H1 (cell line): ENCODE measurements at regions not wholly inside any gene's neighbourhood (a gene's known extent, or its start where the extent isn't known, plus 50 kb on each side); places are given as distances from the start of the nearest gene placed in this dataset.

Source experiments
- CTCF ChIA-PET: fragments of 300-600 bp; sonication (Branson Sonifier 250); formaldehyde crosslinking; loops from one replicate; lab custom pipeline; 2021; ENCODE audit not compliant: partially characterized antibody; lab: Charles Lee
- POLR2A ChIA-PET: fragments of 300-600 bp; sonication (Branson Sonifier 250); formaldehyde crosslinking; loops from one replicate; lab custom pipeline; 2021; ENCODE audit warnings: inconsistent platforms; ENCODE audit not compliant: partially characterized antibody; lab: Charles Lee
- DNase-seq, 2 experiments: peaks; one replicate each; pipeline versions ENCODE4 v3.0.0 to v3.0.0-alpha.2; 2010 to 2022; ENCODE audit warnings: low spot score in 2 of 2, low read depth in 1 of 2, mixed read lengths in 1 of 2
- FAIRE-seq: peaks from 2 replicates; lab custom pipeline; 2011; peaks lifted over from hg19 to GRCh38; lab: Jason Lieb, UNC
- H2AFZ ChIP-seq: 2 replicates; pipeline ENCODE4 v1.8.1; 2012; ENCODE audit warnings: low read length, inconsistent platforms
- H2AK5ac ChIP-seq: 2 replicates; pipeline ENCODE4 v1.6.1; 2013; ENCODE audit warnings: low read depth, low read length
- H2BK120ac ChIP-seq: replicated peaks from 2 replicates; pipeline ENCODE3; 2013; ENCODE audit warnings: low read depth, low read length, inconsistent platforms
- H2BK12ac ChIP-seq: 2 replicates; pipeline ENCODE4 v1.6.1; 2013; ENCODE audit warnings: low read depth, low read length
- H2BK15ac ChIP-seq: 2 replicates; pipeline ENCODE4 v1.6.1; 2013; ENCODE audit warnings: low read length
- H2BK20ac ChIP-seq: 2 replicates; pipeline ENCODE4 v1.6.1; 2013; ENCODE audit warnings: low read length
- H2BK5ac ChIP-seq: 2 replicates; pipeline ENCODE4 v1.6.1; 2013; ENCODE audit warnings: low read depth, low read length
- H3K14ac ChIP-seq: 2 replicates; pipeline ENCODE4 v1.6.1; 2013; ENCODE audit warnings: inconsistent platforms; ENCODE audit not compliant: insufficient read length
- H3K18ac ChIP-seq: 2 replicates; pipeline ENCODE4 v1.6.1; 2013; ENCODE audit warnings: low read length; ENCODE audit errors: extremely low read depth
- H3K23ac ChIP-seq: 2 replicates; pipeline ENCODE4 v1.6.1; 2013; ENCODE audit warnings: inconsistent platforms; ENCODE audit not compliant: insufficient read length
- H3K23me2 ChIP-seq: 2 replicates; pipeline ENCODE4 v1.6.1; 2013; ENCODE audit warnings: low read depth, low read length
- H3K27ac ChIP-seq: 2 replicates; pipeline ENCODE4 v1.6.1; 2011; ENCODE audit warnings: low read depth, low read length, inconsistent platforms
- H3K27me3 ChIP-seq, 4 experiments: replicated peaks in 1 of 4; 1 replicate in 1 of 4; 2 replicates in 3 of 4; pipeline versions ENCODE4 v1.6.1 to v1.8.1; 2011 to 2013; ENCODE audit warnings: low read length in 3 of 4, mild to moderate bottlenecking in 3 of 4, inconsistent platforms in 2 of 4, mixed read lengths in 2 of 4, moderate library complexity in 1 of 4; ENCODE audit not compliant: control insufficient read depth in 3 of 4, insufficient read depth in 3 of 4; ENCODE audit errors: extremely low read depth in 1 of 4
- H3K36me3 ChIP-seq, 4 experiments: 2 replicates each; pipeline versions ENCODE4 v1.6.1 to v1.8.1; 2011 to 2013; ENCODE audit warnings: mild to moderate bottlenecking in 4 of 4, low read length in 3 of 4, moderate library complexity in 2 of 4, control low read depth in 1 of 4, inconsistent platforms in 1 of 4; ENCODE audit not compliant: insufficient read depth in 4 of 4, control insufficient read depth in 2 of 4
- H3K4ac ChIP-seq: replicated peaks from 2 replicates; pipeline ENCODE3; 2013; ENCODE audit warnings: low read length, low read depth, mixed read lengths, inconsistent platforms; ENCODE audit not compliant: insufficient read length
- H3K4me1 ChIP-seq, 4 experiments: replicated peaks in 1 of 4; 1 replicate in 1 of 4; 2 replicates in 3 of 4; pipeline versions ENCODE4 v1.6.1 to v1.8.1; 2011 to 2013; ENCODE audit warnings: low read length in 3 of 4, inconsistent platforms in 2 of 4, mixed read lengths in 1 of 4; ENCODE audit not compliant: insufficient read depth in 4 of 4, control insufficient read depth in 3 of 4
- H3K4me2 ChIP-seq, 2 experiments: 2 replicates each; pipeline versions ENCODE4 v1.6.1 to v1.8.1; 2011 to 2013; ENCODE audit warnings: low read depth in 2 of 2, low read length in 2 of 2, control low read depth in 1 of 2, inconsistent platforms in 1 of 2, mild to moderate bottlenecking in 1 of 2; ENCODE audit not compliant: insufficient read depth in 1 of 2
- H3K4me3 ChIP-seq, 4 experiments: fragments of 200-600, 300-600 bp in 1 of 4; sonication (generic), shearing (Covaris generic), sonication (Bioruptor Twin) in 1 of 4; 2 replicates each; pipeline versions ENCODE4 v1.5.1 to v1.8.1; 2011 to 2016; ENCODE audit warnings: low read length in 4 of 4, low read depth in 3 of 4, control low read depth in 2 of 4, inconsistent platforms in 2 of 4, mild to moderate bottlenecking in 2 of 4, mixed read lengths in 1 of 4, moderate library complexity in 1 of 4; ENCODE audit not compliant: insufficient read depth in 2 of 4; ENCODE audit errors: extremely low read depth in 1 of 4
- H3K56ac ChIP-seq: replicated peaks from 2 replicates; pipeline ENCODE3; 2013; ENCODE audit warnings: low read depth, mild to moderate bottlenecking, mixed read lengths, low read length, inconsistent platforms; ENCODE audit not compliant: insufficient read length
- H3K79me1 ChIP-seq: 2 replicates; pipeline ENCODE4 v1.6.1; 2013; ENCODE audit warnings: low read depth, low read length, control low read depth
- H3K79me2 ChIP-seq, 2 experiments: 2 replicates each; pipeline versions ENCODE4 v1.6.1 to v1.8.1; 2012 to 2013; ENCODE audit warnings: low read length in 2 of 2, mild to moderate bottlenecking in 2 of 2, inconsistent platforms in 1 of 2; ENCODE audit not compliant: insufficient read depth in 2 of 2, control insufficient read depth in 1 of 2
- H3K9ac ChIP-seq, 4 experiments: replicated peaks in 1 of 4; 1 replicate in 1 of 4; 2 replicates in 3 of 4; pipeline versions ENCODE4 v1.6.1 to v1.8.1; 2011 to 2013; ENCODE audit warnings: low read depth in 3 of 4, low read length in 3 of 4, control low read depth in 2 of 4, mild to moderate bottlenecking in 2 of 4, moderate library complexity in 2 of 4, inconsistent platforms in 1 of 4; ENCODE audit errors: extremely low read depth in 1 of 4
- H3K9me3 ChIP-seq, 2 experiments: 2 replicates each; pipeline versions ENCODE4 v1.6.1 to v1.8.1; 2012 to 2013; ENCODE audit warnings: mild to moderate bottlenecking in 2 of 2, moderate library complexity in 2 of 2, control low read depth in 1 of 2, inconsistent platforms in 1 of 2, low read depth in 1 of 2, low read length in 1 of 2, mixed read lengths in 1 of 2; ENCODE audit not compliant: insufficient read depth in 2 of 2
- H4K20me1 ChIP-seq, 2 experiments: replicated peaks in 1 of 2; 2 replicates each; pipeline versions ENCODE3 to v1.8.1; 2011 to 2013; ENCODE audit warnings: inconsistent platforms in 2 of 2, low read length in 2 of 2, mild to moderate bottlenecking in 1 of 2; ENCODE audit not compliant: insufficient read depth in 2 of 2, control insufficient read depth in 1 of 2
- H4K5ac ChIP-seq: 2 replicates; pipeline ENCODE4 v1.6.1; 2013; ENCODE audit warnings: low read length, low read depth, mixed read lengths, inconsistent platforms; ENCODE audit not compliant: insufficient read length
- H4K8ac ChIP-seq: 2 replicates; pipeline ENCODE4 v1.8.0; 2013; ENCODE audit warnings: mild to moderate bottlenecking, moderate library complexity, low read length, inconsistent platforms; ENCODE audit not compliant: insufficient read depth; ENCODE audit errors: extremely low read depth
- H4K91ac ChIP-seq: replicated peaks from 2 replicates; pipeline ENCODE3; 2013; ENCODE audit warnings: low read length, mixed read lengths, inconsistent platforms; ENCODE audit not compliant: insufficient read length
- MAFK ChIP-seq: IDR thresholded peaks from 2 replicates; pipeline ENCODE4 v1.6.1; 2012; ENCODE audit warnings: low read depth, mild to moderate bottlenecking, improper control_type of control experiment, low read length
- YY1 ChIP-seq: IDR thresholded peaks from 2 replicates; pipeline ENCODE4 v1.6.1; 2011; ENCODE audit warnings: low read depth, mild to moderate bottlenecking, low read length
- WGBS, 2 experiments: shearing (Covaris generic) in 1 of 2; methylation state at CpG; one replicate each; pipeline versions ENCODE4 v1.1.6 to v1.1.7; 2013 to 2015; ENCODE audit warnings: low lambda C conversion rate in 2 of 2, mixed read lengths in 2 of 2, inconsistent platforms in 1 of 2, low coverage in 1 of 2, missing lambda C conversion rate in 1 of 2; ENCODE audit not compliant: insufficient replicate concordance in 2 of 2, insufficient coverage in 1 of 2, insufficient read length in 1 of 2; ENCODE audit errors: extremely low coverage in 1 of 2, missing lambda C conversion rate in 1 of 2; 5-methylcytosine and 5-hydroxymethylcytosine counted together

DNA sequence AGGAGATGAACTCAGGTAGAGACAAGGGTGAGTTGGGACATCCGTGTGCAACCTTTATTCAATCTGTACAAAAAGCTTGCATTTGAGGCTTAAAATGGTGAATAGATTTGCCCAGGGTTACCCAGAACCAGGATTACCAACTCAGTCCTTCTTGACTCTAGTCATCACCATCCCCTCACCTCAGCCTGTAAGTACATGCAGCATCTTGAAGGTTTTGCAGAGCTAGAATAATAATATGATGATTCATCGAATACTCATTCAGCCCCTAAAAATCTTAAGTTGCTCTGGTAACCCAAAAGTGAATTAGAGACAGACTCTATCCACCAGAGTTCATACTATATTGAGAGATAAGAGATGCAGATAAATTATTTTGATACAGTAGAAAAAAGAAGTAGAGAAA, 90.3 kb downstream of the NKX2-1 start:
- H3K4ac ChIP-seq: no peak overlapping the region
- no peak overlapping the region; a peak in 1 of 4 replicates for H3K4me2 ChIP-seq
- ChIA-PET POLR2A (no interaction called here), CTCF (interaction anchor here (0.6 to 2.2 kb wide), 5 partner anchors 10 to 176 kb away, joined by 3 to 7 read pairs (median 4); no protein-coding TSS in a partner anchor)
- no peaks in the 10 kb centered on the region for H3K79me2 ChIP-seq
- H4K20me1 ChIP-seq: no peaks in the 10 kb centered on the region
- H3K4me3 ChIP-seq: no peak overlapping the region; a peak in 1 of 8 replicates
- H3K18ac ChIP-seq: no peak overlapping the region
- no peak overlapping the region for H4K8ac ChIP-seq
- FAIRE-seq (no peak), DNase-seq (no peak)
- H2BK120ac ChIP-seq: no peak overlapping the region
- H3K23ac ChIP-seq: no peak overlapping the region
- H3K56ac ChIP-seq: no peak overlapping the region
- no peaks in the 10 kb centered on the region; a peak in 1 of 7 replicates for H3K27me3 ChIP-seq
- no peaks in the 10 kb centered on the region for H3K79me1 ChIP-seq
- no peaks in the 10 kb centered on the region for H3K36me3 ChIP-seq
- peaks cover 0 to 10% (median 3%) of the 10 kb centered on the region in 4 experiments; a peak in 3 of 7 replicates for H3K4me1 ChIP-seq
- WGBS, 2 experiments: 83% methylated on average over 2 of the region's 2 CpGs; no CpG with 5 or more reads in 1 of the 2 experiments
- no peak overlapping the region for H3K14ac ChIP-seq
- no peaks in the 10 kb centered on the region for H3K23me2 ChIP-seq
- no peak overlapping the region for H2AK5ac ChIP-seq
- H2BK20ac ChIP-seq: 0 out of 2 replicates have a peak overlapping the region, but pooled peaks have one; percentile 37
- no peak overlapping the region for H4K91ac ChIP-seq
- no peak overlapping the region for H2AFZ ChIP-seq
- no peaks in the 10 kb centered on the region for H3K9me3 ChIP-seq
- H3K27ac ChIP-seq: no peak overlapping the region
- no peak overlapping the region for H4K5ac ChIP-seq
- H2BK15ac ChIP-seq: no peak overlapping the region
- H2BK12ac ChIP-seq: 0 out of 2 replicates have a peak overlapping the region, but pooled peaks have one; percentile 22
- no peak overlapping the region for H3K9ac ChIP-seq
- peak; percentile 6; the same call in 1 of the 2 replicates for TF ChIP-seq MAFK
- no peak for TF ChIP-seq YY1
- TF ChIP-seq, all 59 proteins: peak for 1
- H2BK5ac ChIP-seq: no peak overlapping the region; the same call in 1 of the 2 replicates
